Neural progenitor cell (in vitro differentiated cells): ENCODE measurements at regions not wholly inside any gene's neighbourhood (a gene's known extent, or its start where the extent isn't known, plus 50 kb on each side); places are given as distances from the start of the nearest gene placed in this dataset.

Experiments used
- CTCF ChIP-seq: fragments of 200-600 bp; sonication (generic); IDR thresholded peaks from 2 replicates; pipeline ENCODE4 v1.5.1; 2017; ENCODE audit warnings: antibody characterized with exemption, mild to moderate bottlenecking
- EZH2 ChIP-seq: fragments of 200-600 bp; sonication (generic); IDR thresholded peaks from 2 replicates; pipeline ENCODE4 v1.6.1; 2017; ENCODE audit warnings: antibody characterized with exemption, mild to moderate bottlenecking, moderate library complexity
- EZH2phosphoT487 ChIP-seq: fragments of 200-600 bp; sonication (generic); IDR thresholded peaks from 2 replicates; pipeline ENCODE4 v1.6.1; 2017; ENCODE audit warnings: antibody characterized with exemption

GRCh38 chr14:85248881-85249635 lies 280.9 kb upstream of the FLRT2 start:
- TF ChIP-seq EZH2 = no peak
- TF ChIP-seq CTCF = no peak
- TF ChIP-seq EZH2phosphoT487 = no peak
